HEK293 (cell line): ENCODE measurements at regions not wholly inside any gene's neighbourhood (a gene's known extent, or its start where the extent isn't known, plus 50 kb on each side); places are given as distances from the start of the nearest gene placed in this dataset.

ENCODE experiments used
- CTCF ChIP-seq: fragments of 450-650 bp; formaldehyde crosslinking; IDR thresholded peaks from 2 replicates; pipeline ENCODE4 v1.5.1; 2016; ENCODE audit warnings: missing biosample characterization, missing genetic modification characterization
- ELK4 ChIP-seq: IDR thresholded peaks from 2 replicates; pipeline ENCODE4 v1.6.1; 2011; ENCODE audit warnings: mild to moderate bottlenecking, low read depth, low read length, borderline replicate concordance
- KLF1 ChIP-seq: fragments of 450-650 bp; formaldehyde crosslinking; IDR thresholded peaks from 2 replicates; pipeline ENCODE4 v1.5.1; 2016; ENCODE audit warnings: missing biosample characterization, missing genetic modification characterization
- ZBTB8A ChIP-seq: fragments of 450-650 bp; formaldehyde crosslinking; IDR thresholded peaks from 2 replicates; pipeline ENCODE4 v1.5.1; 2016; ENCODE audit warnings: missing biosample characterization, missing genetic modification characterization
- ZFP37 ChIP-seq: fragments of 450-650 bp; formaldehyde crosslinking; IDR thresholded peaks from 2 replicates; pipeline ENCODE4 v1.5.1; 2016; ENCODE audit warnings: missing biosample characterization, missing genetic modification characterization
- ZIC2 ChIP-seq: fragments of 450-650 bp; formaldehyde crosslinking; IDR thresholded peaks from 2 replicates; pipeline ENCODE4 v1.5.1; 2016; ENCODE audit warnings: missing biosample characterization, missing genetic modification characterization
- ZNF121 ChIP-seq: fragments of 450-650 bp; formaldehyde crosslinking; IDR thresholded peaks from 2 replicates; pipeline ENCODE4 v1.5.1; 2016; ENCODE audit warnings: missing biosample characterization, missing genetic modification characterization
- ZNF133 ChIP-seq: fragments of 450-650 bp; formaldehyde crosslinking; IDR thresholded peaks from 2 replicates; pipeline ENCODE4 v1.5.1; 2016; ENCODE audit warnings: missing biosample characterization, missing genetic modification characterization
- ZNF184 ChIP-seq: fragments of 450-650 bp; IDR thresholded peaks from 2 replicates; pipeline ENCODE4 v1.5.1; 2018; ENCODE audit warnings: missing biosample characterization, mild to moderate bottlenecking, missing genetic modification characterization
- ZNF274 ChIP-seq, 2 experiments: fragments of 200-500 bp in 1 of 2; fragments of 450-650 bp in 1 of 2; sonication (Bioruptor generic) in 1 of 2; formaldehyde crosslinking in 1 of 2; IDR thresholded peaks; 2 replicates each; pipeline versions ENCODE4 v1.5.1 to v1.6.1; 2014 to 2016; ENCODE audit warnings: borderline replicate concordance in 1 of 2, inconsistent platforms in 1 of 2, low read length in 1 of 2, missing biosample characterization in 1 of 2, missing genetic modification characterization in 1 of 2
- TF ChIP-seq, protein P1 (sequence below): fragments of 450-650 bp; formaldehyde crosslinking; IDR thresholded peaks from 2 replicates; pipeline ENCODE4 v1.5.1; 2016; ENCODE audit warnings: missing biosample characterization, missing genetic modification characterization

GRCh38 chr3:150253622-150254021 lies 154.5 kb upstream of the TSC22D2 start:
- no peak for TF ChIP-seq ELK4
- no peak for TF ChIP-seq CTCF
- no peak for TF ChIP-seq ZFP37 (tag by site-specific recombination)
- no peak for TF ChIP-seq ZNF274 (IDR thresholded peaks at IDR 0.05; ENCODE audit: low read length)
- no peak for TF ChIP-seq ZNF274 (tag by site-specific recombination; IDR thresholded peaks at IDR 0.05; ENCODE audit: borderline replicate concordance)
- TF ChIP-seq KLF1 (tag by site-specific recombination), result no peak
- no peak for TF ChIP-seq ZIC2 (tag by site-specific recombination)
- TF ChIP-seq ZNF133 (tag by site-specific recombination), result no peak
- TF ChIP-seq ZNF184 (tag by site-specific recombination), result no peak
- no peak for TF ChIP-seq ZNF121 (tag by site-specific recombination)
- no peak for TF ChIP-seq ZBTB8A (tag by site-specific recombination)
- TF ChIP-seq, protein P1, sequence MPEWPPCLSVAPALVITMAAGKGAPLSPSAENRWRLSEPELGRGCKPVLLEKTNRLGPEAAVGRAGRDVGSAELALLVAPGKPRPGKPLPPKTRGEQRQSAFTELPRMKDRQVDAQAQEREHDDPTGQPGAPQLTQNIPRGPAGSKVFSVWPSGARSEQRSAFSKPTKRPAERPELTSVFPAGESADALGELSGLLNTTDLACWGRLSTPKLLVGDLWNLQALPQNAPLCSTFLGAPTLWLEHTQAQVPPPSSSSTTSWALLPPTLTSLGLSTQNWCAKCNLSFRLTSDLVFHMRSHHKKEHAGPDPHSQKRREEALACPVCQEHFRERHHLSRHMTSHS (tag by site-specific recombination), result no peak
